ENCODE measurements at regions not wholly inside any gene's neighbourhood (a gene's known extent, or its start where the extent isn't known, plus 50 kb on each side); places are given as distances from the start of the nearest gene placed in this dataset.

- DNase-seq = no peak
These were observed 62.4 kb upstream of the STXBP5 start for GRCh38 chr6:147141711-147142308.

- DNase-seq = no peak
These were observed 61.5 kb upstream of the STXBP5 start for GRCh38 chr6:147142684-147143245.

GRCh38 chr6:147149092-147149491 is 55.1 kb upstream of the STXBP5 start:
- DNase-seq = no peak

- no peak for DNase-seq
These were observed 54.4 kb upstream of the STXBP5 start for GRCh38 chr6:147149826-147150225.

GRCh38 chr6:147150293-147150692 is 53.9 kb upstream of the STXBP5 start:
- DNase-seq = no peak

All from CD4-positive, alpha-beta T cell treated with Interleukin-4 for 4 hours (primary cell).